Transverse colon (tissue), 4 donors: ENCODE measurements at regions not wholly inside any gene's neighbourhood (a gene's known extent, or its start where the extent isn't known, plus 50 kb on each side); places are given as distances from the start of the nearest gene placed in this dataset.

Experiments used
- DNase-seq: peaks from one replicate; pipeline ENCODE4 v3.0.0-alpha.2; 2019
- H3K27ac ChIP-seq, 4 donors: fragments of 200-600 bp; sonication (generic); 2 replicates each; pipeline ENCODE4 v1.5.1; 2016 to 2018; ENCODE audit warnings: inconsistent platforms in 4 of 4
- H3K27me3 ChIP-seq: fragments of 200-600 bp; sonication (generic); 2 replicates; pipeline ENCODE4 v1.5.1; 2017; ENCODE audit warnings: inconsistent platforms
- H3K36me3 ChIP-seq, 4 donors: fragments of 200-600 bp; sonication (generic); 2 replicates each; pipeline ENCODE4 v1.5.1; 2017 to 2019; ENCODE audit warnings: inconsistent platforms in 4 of 4
- H3K4me1 ChIP-seq, 4 donors: fragments of 200-600 bp; sonication (generic); 2 replicates each; pipeline ENCODE4 v1.5.1; 2017 to 2020; ENCODE audit warnings: inconsistent platforms in 4 of 4
- H3K4me3 ChIP-seq, 4 donors: fragments of 200-600 bp; sonication (generic); 1 replicate in 1 of 4; 2 replicates in 3 of 4; pipeline versions ENCODE4 v1.5.1 to v1.6.1; 2017 to 2019; ENCODE audit warnings: inconsistent platforms in 4 of 4
- H3K9me3 ChIP-seq, 2 donors: fragments of 200-600 bp; sonication (generic); 2 replicates each; pipeline ENCODE4 v1.5.1; 2017 to 2019; ENCODE audit warnings: inconsistent platforms in 2 of 2
- EP300 ChIP-seq: sonication (generic); formaldehyde crosslinking; IDR thresholded peaks from one replicate; pipeline ENCODE4 v1.6.1; 2017; ENCODE audit warnings: antibody characterized with exemption, low read depth
- POLR2A ChIP-seq: fragments of 450-650 bp; IDR thresholded peaks from one replicate; pipeline ENCODE4 v1.6.1; 2016; ENCODE audit warnings: antibody characterized with exemption, mild to moderate bottlenecking, moderate library complexity
- POLR2AphosphoS5 ChIP-seq, 3 donors: sonication (generic); formaldehyde crosslinking; IDR thresholded peaks; one replicate each; pipeline ENCODE4 v1.6.1; 2016; ENCODE audit warnings: antibody characterized with exemption in 3 of 3
- WGBS, 2 donors: methylation state at CpG; one replicate each; pipeline ENCODE4 v1.1.5; 2018; ENCODE audit warnings: low coverage in 1 of 2; 5-methylcytosine and 5-hydroxymethylcytosine counted together
- in situ Hi-C, 4 donors: fragments of 200-750 bp; cut with MboI; loops; one replicate each; pipeline versions ENCODE4 v1.15.0 to v1.15.1; 2017; ENCODE audit warnings: low sequenced_read_pairs in 3 of 4, low pct_ligation_motif_present in 1 of 4, low pct_unique_long_range_greater_than_20kb in 1 of 4
- intact Hi-C: fragments of 100-400 bp; cut with DNase I; formaldehyde crosslinking; loops from one replicate; pipeline ENCODE4 v1.15.1; 2023; ENCODE audit warnings: low total_unique reads
- TF ChIP-seq, protein P1 (sequence below), 5 experiments: fragments of 200-600 bp in 3 of 5; fragments of 450-650 bp in 2 of 5; sonication (generic) in 3 of 5; IDR thresholded peaks; 1 replicate in 2 of 5; 2 replicates in 3 of 5; pipeline ENCODE4 v1.5.1; 2016 to 2017; ENCODE audit warnings: antibody characterized with exemption in 5 of 5, inconsistent platforms in 3 of 5, mild to moderate bottlenecking in 2 of 5, moderate library complexity in 1 of 5

GRCh38 chr11:100636536-100636935 lies 50.6 kb upstream of the ARHGAP42 start:
- Histone ChIP-seq H3K27me3 (no peaks in the 10 kb centered on the region), H3K9me3 (no peaks in the 10 kb centered on the region), H3K36me3 (no peaks in the 10 kb centered on the region), H3K27ac (no peak overlapping the region), H3K4me3 (no peak overlapping the region), H3K4me1 (peaks cover 6 to 36% (median 14%) of the 10 kb centered on the region in 4 donors)
- TF ChIP-seq POLR2AphosphoS5 (IDR thresholded peaks at IDR 0.05) (no peak), EP300 (no peak), POLR2A (no peak)
- TF ChIP-seq, protein P1, sequence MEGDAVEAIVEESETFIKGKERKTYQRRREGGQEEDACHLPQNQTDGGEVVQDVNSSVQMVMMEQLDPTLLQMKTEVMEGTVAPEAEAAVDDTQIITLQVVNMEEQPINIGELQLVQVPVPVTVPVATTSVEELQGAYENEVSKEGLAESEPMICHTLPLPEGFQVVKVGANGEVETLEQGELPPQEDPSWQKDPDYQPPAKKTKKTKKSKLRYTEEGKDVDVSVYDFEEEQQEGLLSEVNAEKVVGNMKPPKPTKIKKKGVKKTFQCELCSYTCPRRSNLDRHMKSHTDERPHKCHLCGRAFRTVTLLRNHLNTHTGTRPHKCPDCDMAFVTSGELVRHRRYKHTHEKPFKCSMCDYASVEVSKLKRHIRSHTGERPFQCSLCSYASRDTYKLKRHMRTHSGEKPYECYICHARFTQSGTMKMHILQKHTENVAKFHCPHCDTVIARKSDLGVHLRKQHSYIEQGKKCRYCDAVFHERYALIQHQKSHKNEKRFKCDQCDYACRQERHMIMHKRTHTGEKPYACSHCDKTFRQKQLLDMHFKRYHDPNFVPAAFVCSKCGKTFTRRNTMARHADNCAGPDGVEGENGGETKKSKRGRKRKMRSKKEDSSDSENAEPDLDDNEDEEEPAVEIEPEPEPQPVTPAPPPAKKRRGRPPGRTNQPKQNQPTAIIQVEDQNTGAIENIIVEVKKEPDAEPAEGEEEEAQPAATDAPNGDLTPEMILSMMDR (IDR thresholded peaks at IDR 0.05) = no peak
- DNase-seq = no peak
- WGBS, 2 donors = 84 to 89% methylated on average over 3 of the region's 3 CpGs
- in situ Hi-C loops (no loop called here), intact Hi-C loops (no loop called here)
